Left ventricle myocardium superior (tissue), 1 donor: ENCODE measurements at regions not wholly inside any gene's neighbourhood (a gene's known extent, or its start where the extent isn't known, plus 50 kb on each side); places are given as distances from the start of the nearest gene placed in this dataset.
"Not testable (repeated sequence)": the region's sequence is repeated elsewhere in the genome, so short reads cannot be mapped to it uniquely, and the experiment has no call there.

Source experiments
- ATAC-seq: fragments of 200-7000 bp; cut with Tn5 transposase; one replicate; pipeline ENCODE4 v1.9.1; 2020; ENCODE audit warnings: mild to moderate bottlenecking, moderate library complexity
- DNase-seq: peaks from one replicate; pipeline ENCODE4 v3.0.0-alpha.2; 2020
- intact Hi-C: fragments of 100-400 bp; cut with micrococcal nuclease; formaldehyde crosslinking; loops from one replicate; pipeline ENCODE4 v1.11.0; 2022
- donor health status: DM: no; HTN: yes; CAD: no; lungs with severe emphysema.

DNA sequence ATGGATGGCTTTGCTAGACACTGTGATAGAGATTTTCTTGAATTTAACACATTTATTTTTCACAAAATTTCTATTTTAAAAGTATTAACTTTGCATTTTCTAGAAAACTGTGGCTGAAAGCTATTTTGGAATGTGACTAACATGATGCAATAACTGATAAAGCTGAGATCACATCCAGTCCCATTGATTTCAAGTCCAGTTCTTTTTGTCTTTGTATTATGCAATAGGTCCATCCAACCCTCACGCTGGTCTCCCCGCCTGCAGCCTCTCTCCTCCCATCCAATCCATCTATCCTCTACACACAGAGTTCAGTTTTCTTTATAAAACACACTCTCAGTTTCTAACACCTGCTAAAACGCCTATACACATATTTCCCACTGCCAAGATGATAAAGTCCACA lies 178.8 kb downstream of the CNTN3 start:
- no peak for ATAC-seq
- no peak for DNase-seq
- intact Hi-C loops: no loop called here

DNA sequence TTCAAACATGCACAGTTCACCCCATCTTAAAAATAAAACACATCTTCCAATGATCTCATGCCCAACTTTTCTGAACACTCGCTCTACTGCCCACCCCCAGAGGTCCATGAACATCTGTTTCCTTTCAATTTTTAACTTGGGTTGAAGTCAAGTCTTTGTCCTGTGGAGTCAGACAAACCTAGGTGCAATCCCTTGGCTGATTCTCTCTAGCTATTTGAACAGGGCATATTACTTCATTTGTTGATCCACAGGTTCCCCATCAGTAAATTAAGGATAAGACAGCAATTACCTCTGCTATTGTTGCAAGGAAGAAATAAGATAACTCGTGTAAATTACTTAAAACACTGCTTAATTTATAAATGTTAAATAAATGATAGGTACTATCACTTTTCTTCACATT lies 180.1 kb downstream of the CNTN3 start:
- no peak for DNase-seq
- ATAC-seq: no peak
- intact Hi-C loops: no loop called here

DNA sequence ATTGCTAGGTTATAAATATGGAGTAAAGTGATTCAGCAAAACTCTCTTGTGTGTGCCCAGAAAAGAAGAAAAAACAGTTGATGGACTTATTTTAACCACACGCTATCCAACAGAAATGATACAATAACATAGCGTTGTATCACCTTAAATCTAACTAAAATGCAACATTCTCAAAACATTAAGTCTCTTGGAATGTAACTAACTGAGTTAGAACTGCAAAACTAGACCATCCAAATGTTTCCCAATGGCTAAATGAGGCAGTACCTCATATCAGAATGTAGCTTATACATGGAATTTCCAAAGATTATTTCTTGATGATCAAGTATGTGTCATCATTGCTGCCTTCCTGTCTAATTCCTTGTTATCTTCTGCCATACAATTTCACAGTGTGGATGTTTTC lies 187.9 kb downstream of the CNTN3 start:
- ATAC-seq: no peak
- DNase-seq: no peak
- intact Hi-C loops: no loop called here

DNA sequence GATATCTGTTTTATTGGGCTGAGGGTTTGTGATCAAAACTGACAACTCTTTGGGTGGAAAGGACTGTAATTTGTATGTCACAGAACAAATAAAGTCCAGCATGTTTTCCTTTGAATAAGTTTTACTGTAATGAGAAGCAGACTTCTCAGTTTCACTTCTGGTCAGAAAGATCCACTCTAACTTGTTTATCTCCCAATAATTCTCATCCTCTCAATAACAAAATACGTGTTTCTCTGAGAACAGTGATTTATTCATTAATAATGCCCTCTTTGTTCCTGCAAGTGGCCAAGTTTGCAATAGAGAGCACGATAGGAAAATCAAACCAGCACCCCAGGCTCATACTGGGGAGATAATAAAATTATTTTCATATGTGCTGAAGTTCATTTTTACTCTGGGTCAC lies 190.6 kb downstream of the CNTN3 start:
- DNase-seq (no peak), ATAC-seq (no peak)
- intact Hi-C loops: no loop called here

DNA sequence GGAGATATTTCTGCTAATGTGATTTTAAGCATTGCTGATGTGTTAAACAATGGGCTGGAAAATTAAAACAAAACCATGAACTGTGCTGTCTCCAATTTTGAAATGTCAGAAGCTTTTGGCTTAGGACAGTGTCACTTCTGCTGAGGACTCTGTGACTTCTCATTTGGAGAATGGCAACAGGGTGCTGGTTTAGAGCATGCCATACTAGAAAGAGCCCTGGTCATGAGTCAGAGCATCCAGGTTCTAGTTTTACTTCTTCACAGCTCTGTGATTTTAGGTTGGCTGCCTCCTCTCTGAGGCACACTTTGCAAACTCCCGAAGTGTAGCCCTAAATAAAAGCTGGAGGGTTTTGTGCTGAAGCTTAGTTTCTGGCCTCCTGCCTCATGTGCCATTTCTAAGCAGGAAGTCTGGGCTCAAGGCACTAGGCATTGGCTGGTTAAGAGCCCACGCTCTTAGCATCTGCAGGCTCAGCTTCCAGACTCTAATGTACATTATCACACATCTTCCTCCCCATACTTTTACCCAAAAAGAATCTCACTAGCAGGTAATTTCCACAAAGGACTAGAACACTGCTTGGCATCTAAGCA lies 193.8 kb downstream of the CNTN3 start:
- ATAC-seq (no peak), DNase-seq (no peak)
- intact Hi-C loops: no loop called here

DNA sequence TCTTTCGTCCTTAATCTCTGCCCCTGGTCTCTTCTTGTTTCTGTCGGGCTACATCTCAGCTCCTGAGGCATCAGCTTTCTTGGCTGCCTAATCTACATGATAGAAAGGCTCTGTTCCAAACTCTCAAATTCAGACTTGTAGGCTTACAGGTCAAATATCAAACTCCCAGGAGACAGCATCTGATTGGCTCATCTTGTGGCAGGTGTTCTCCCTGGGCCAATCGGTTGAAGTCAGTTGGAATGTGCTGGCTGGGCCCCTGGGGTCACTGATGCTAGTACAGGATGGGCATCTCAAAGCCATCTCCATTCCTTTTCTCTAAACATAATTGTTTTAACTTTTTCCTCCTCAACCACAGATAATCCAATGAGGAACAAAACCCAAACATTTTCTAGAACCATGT lies 198.7 kb downstream of the CNTN3 start:
- ATAC-seq (no peak), DNase-seq (no peak)
- intact Hi-C loops: no loop called here

DNA sequence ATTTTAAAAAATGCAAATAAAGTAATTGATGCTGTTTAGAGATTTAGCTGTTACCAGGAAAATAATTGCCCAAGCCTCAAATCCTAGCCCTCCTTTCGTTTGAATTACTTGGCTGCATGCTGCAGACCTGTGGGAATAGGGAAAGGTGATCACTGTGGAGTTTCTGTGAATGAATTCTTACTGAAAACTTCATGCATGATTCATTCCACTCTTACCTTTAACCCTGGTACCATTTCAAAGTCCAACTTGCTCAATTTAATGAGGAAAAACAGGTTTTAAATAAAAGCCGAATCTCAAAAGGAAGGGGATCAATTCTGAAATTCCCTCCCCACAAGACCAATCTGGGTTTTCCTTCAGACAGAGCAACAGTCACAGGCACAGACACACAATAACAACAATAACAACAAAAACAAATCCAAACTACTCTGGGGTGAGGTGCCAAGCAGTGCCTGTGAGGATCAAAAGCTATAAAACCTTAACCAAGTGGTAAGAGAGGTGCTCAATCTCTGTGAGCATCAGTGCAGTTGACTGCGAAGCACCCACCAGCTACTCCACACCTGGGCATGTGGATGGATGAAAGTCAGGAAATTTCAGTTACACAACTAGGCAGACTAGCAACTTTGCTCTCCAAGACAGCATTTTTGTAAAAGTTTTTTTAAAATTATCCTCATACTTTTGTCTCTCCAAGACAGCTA lies 200.8 kb downstream of the CNTN3 start:
- no peak for DNase-seq
- intact Hi-C loops: no loop called here

DNA sequence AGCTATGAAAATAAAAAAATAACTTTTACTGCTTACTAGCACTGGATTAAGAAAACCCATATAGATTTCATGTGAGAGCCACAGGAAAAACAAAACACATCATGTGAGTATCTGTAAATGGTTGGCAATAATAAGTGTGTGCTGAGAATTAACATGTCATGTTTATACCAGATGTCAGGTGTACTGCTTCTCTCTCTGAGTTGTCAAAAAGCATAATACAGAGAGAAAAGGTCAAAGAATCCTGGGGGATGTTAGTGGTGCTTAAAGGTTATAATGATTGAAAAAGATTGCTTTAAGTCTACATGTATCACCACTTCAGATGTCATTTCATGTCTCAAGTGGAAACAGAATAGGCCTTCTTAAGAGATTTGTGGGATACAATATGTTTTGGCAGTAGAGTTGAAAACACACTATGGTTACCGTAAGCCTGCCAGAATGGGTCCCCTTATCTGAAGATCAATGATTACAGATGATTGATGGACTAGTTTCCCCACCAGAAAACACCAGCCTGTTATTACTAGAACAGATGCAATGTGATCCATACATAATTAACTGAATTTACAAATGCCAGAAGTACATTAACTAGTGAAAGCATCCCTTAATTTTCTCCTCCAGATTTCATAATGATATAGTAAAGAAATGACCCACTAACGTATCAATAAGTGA lies 204.1 kb downstream of the CNTN3 start:
- ATAC-seq: no peak
- intact Hi-C loops: no loop called here

More for the DNA sequence above, 200.8 kb downstream of the CNTN3 start:
- no peak for ATAC-seq

DNA sequence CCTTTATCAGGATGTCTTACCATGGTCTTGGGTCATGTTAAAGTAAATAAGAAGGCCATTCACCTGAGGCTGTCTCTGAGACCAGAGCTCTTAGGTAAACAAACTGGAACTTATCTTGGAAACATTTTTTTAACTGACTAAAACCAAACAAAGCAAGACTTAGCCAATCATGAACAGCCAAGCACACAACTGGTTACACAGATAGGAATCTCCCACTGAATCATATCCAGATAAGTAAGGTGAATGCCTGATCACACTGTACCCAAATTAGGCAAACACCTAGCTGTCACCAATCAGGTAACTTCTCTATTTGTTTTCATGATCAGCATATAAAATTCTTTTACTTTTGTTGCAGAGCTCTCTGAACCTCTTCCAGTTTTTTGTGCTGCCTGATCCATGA lies 205.4 kb downstream of the CNTN3 start:
- DNase-seq (no peak), ATAC-seq (no peak)
- intact Hi-C loops: no loop called here

More for the DNA sequence above, 204.1 kb downstream of the CNTN3 start:
- DNase-seq: no peak

DNA sequence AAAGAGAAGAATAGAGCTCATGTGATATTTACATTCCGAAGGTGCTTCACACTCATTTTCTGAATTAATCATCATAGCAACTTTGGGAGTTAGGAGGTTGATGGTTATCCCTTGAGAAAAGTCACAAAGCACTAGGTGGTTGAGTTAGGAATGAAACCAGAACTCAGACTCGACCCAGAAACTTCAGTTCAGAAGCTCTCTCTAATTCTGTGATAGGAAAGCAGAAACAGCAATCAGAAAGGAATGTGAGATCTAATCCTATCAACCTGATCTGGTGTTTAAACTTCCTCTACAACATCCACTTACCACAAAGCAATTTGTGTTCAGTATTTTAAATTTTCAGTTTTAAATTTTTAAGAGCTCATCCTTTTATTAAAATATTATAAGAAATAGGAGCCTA lies 211.2 kb downstream of the CNTN3 start:
- intact Hi-C loops: no loop called here
- DNase-seq (no peak), ATAC-seq (no peak)

DNA sequence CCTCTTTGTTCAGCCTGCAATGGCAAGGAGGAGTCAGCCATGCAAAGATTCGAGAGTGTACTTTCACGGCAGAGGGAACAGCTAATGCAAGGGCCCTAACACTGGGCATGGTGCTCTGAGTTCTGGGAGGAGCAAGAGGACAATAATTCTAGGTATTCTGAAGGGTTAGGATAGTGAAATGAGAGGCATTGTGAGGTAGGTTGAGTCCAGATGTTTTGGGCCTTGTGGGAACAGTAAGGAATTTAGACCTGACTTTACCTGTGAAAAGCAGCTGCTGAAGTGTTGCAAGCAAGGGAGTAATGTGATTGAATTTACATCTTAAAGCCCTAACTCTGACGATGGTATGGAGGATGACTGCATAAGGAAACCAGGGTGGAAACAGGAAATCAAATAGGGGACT lies 211.6 kb downstream of the CNTN3 start:
- DNase-seq: no peak
- ATAC-seq: no peak
- intact Hi-C loops: no loop called here

DNA sequence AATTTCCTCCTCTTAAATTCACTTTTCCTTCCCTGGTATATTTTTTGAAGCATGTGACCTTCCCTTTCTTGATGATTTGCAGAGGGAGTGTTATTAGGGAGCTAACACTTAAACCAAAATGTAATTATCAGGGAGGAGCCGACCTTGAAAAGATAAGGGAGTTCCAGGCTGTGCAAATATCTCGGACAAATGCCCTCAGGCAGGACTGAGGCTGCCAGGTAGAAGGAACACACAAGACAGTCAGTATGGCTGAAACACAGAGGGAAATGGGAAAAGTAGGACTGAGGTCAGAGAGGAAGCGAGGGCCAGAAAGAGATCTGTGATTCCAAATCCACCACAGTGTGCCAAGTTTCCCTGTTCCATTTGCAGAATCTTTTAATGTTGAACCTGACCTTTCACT lies 221.0 kb downstream of the CNTN3 start:
- intact Hi-C loops: no loop called here
- ATAC-seq: no peak
- no peak for DNase-seq

DNA sequence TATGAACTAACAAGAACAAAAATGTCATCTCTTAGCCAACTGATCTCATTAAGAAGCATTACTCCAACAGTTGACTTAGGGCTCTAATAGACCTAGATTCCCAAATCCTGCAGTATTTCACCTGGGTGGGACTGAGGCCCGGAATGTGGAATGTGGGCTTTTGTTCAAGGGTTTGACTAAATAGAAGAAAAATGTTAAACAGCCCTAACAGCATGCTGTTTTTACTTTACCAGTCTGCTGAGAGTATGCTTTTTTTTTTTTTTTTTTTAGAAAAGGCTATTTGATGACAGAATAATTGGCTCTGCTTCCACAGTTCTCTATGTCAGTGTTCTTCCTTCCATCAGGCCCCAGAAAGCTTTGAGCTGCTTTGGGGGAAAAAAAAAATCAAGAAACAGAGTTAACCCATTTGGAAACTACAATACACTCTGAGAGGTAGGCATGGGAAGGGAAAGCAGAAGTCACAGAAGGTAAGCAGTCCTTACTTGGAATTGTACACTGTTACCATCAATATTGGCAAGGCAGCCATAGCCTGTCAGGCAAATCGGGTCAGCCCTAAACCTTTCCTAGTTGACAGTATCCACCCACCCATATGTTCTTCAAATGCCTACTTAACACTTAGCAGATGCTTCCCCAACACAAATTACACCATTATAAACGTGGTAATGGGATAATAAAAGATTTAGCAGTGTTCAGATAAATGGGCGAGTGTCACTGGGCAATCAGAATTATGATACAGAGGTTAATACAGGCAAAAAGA lies 224.2 kb downstream of the CNTN3 start:
- ATAC-seq (no peak), DNase-seq (no peak)
- intact Hi-C loops: no loop called here

DNA sequence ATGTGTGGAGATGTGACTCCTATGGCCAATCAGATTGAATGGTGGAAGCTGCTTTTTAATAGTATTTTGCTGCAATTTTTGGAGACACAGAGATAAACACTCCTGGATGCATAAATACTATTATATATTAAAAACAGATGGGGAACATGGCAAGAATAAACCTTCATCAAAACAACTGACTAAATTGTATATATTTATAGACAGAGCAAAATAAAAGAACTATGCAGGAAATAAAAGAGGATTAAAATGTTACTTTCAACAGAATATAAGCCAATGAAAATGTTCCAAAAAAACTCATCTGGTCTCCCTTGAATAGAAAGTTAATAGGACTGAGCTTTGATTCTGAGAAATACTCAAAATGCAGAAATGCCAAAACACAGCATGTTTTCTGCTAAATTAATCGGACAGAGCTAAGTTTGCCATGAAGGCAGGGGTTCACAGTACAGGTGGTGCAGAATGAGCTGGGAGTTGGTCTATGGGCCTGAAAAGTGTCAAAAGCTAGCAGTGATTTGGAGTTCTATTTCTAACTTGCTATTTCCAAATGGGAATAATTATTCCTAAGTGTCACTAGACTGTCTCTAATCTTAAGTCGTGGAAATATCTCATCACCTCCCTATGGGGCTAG lies 227.2 kb downstream of the CNTN3 start:
- intact Hi-C loops: no loop called here
- DNase-seq: no peak
- no peak for ATAC-seq

DNA sequence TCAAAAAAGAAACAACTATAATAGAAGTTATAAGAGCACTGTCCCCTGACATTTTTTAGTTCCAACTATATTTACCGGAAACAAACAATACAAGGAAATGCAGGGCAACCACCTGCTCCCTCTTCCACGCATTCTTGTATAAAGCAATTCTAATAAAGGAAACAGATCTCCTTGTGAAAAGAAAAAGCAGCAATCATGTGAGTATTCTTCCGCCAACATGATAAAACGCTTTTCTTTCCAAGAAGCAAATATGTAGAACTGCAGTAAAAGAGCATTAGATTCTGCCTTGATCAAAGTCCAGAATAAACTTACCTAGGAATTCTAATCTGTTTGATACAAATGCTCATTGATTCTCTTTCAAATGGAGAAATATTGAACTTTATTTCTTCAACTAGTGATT lies 230.3 kb downstream of the CNTN3 start:
- intact Hi-C loops: no loop called here
- ATAC-seq: no peak
- no peak for DNase-seq

DNA sequence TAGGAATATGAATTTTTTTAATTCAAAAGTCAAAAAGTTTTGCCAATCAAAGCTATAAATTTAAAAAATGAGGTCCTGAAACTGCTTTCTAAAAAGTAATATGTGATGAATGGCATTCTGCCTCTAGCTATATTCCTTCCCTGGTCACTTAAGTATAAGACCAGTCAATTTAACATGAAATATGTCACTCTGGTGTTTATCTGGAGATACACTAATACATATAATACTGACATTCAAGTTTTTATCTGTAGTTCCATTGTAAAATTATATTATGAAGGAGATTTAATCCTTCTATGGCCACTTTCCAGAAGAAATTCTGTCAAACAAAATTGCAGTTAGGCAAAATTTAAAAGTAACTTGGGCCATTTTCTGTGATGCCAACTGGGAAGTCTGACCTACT lies 236.8 kb downstream of the CNTN3 start:
- DNase-seq (no peak), ATAC-seq (no peak)
- intact Hi-C loops: no loop called here

DNA sequence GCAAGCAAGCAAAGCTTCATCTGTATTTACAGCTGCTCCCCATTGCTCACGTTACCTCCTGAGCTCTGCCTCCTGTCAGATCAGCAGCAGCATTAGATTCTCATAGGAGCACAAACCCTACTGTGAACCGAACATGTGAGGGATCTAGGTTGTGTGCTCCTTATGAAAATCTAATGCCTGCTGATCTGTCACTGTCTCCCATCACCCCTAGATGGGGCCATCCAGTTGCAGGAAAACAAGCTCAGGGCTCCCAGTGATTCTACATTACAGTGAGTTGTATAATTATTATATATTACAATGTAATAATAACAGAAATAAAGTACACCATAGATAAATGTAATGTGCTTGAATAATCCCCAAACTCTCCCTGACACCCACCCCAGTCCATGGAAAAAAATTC lies 238.1 kb downstream of the CNTN3 start:
- DNase-seq, intact Hi-C loops, ATAC-seq: not testable (repeated sequence)

DNA sequence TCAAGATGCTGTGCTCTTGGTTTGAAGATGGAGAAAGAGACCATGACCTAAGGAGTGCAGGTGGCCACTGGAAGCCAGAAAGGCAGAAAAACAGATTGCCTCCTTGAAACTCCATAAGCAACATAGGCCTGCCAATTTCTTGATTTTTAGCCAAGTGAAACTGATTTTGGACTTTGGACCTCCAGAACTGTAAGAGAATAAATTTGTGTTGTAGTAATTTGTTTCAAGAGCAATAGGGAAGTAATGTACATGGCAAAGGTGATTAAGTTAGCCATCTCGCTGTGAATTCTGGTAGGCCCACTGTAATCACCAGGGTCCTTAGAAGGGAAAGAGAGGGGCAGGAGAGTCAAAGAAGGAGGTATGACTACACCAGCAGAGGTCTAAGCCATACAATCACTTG lies 238.8 kb downstream of the CNTN3 start:
- intact Hi-C loops: no loop called here
- no peak for DNase-seq
- ATAC-seq: no peak

DNA sequence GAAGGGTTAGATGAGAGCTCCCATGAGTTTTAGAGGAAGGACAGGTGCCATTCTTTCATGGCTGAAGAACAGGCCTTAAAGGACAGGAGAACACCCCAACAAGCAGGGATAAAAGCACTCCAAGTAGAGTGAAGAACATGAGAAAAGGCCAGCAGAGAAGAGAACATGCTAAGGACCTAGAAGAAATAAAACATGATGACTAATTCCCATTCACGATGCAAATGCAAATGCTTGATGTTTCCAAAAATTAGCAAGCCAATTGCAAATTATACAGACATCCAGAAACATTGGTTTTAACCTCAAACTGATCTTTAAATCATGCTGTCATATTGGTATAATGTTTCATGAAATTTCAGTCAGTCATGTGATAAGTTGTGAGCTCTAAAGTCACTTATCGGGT lies 241.7 kb downstream of the CNTN3 start:
- intact Hi-C loops: no loop called here
- ATAC-seq (no peak), DNase-seq (no peak)

DNA sequence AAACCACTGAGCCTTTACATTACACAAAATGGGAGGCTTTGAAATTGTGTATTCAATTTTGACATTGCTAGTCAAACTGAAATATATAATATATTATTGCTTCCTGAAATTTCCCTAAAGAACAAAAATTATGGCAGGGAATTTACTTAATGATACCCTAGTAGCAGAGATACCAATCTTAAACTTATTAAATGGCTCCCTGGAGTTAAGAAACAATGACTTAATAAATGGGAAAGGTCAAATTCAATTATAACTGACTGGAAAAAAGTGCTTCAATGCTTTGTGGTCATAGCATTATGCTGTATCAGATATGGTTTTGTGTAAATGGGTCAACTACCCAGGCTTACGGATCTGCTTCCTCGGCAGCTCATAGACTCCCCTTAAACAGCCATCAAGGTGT lies 244.1 kb downstream of the CNTN3 start:
- DNase-seq: no peak
- intact Hi-C loops: no loop called here
- ATAC-seq: no peak
